ENCODE measurements at regions not wholly inside any gene's neighbourhood (a gene's known extent, or its start where the extent isn't known, plus 50 kb on each side); places are given as distances from the start of the nearest gene placed in this dataset.

DNA sequence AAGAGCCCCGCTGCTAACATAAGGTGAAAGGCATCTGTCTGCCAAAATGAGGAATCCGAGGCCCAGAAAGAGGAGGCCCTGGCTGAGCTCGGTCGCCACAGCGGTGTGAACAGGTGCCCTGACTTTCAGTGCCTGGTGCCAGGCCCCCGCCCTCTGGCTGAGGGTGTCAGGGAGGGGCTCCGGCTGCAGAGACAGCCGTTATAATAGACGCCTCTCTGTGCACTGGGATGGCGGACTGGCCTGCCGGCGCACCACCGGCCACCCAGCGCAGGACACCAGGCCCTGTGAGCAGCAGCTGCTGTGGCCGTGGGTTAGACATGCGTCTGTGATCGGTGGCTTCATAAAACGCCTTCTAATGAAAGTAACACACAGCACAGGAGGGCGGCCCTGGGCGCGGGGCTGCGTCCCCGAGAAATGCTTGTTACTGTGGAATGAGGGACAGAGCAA, 51.4 kb upstream of the ACTRT2 start:
- no peak for DNase-seq (ENCODE audit: low read depth in 2 of 2)

DNA sequence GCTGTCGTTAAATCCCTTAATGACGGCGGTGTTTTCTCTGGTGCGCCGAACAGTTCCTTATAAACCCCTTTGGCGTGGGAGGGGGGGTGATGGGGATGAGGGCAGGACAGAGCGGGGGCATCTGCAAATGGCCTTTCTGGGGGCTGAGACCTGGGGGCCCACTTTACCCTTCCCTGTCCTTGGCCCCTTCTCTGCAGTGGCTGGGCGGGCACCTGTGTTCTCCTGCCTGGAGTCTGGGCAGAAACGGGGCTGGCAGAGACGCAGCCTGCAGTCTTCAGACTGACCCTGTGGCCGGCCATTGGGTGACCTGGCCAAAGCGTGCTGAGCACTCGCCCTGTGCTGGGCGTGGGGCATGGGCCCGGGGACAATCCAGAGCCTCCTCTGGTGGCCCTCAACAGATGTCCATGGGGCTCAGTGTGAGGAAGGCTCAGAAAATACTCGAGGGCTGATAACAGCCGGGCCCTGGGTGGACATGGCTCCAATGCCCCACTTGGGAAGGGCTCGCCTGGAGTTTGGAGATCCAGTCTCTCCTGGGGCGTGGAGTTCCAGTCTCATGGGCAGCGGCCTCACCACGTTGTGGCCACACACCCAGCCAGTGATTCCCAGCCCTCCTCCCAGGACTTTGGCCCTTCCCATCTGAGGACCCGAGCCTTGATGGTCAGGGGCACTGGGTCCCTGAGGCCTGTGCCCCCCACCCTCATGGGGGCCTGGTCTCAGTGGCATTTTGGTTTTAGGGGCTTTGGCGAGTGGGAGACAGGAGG, 50.8 kb upstream of the ACTRT2 start:
- DNase-seq (ENCODE audit: low read depth in 2 of 2): no peak

DNA sequence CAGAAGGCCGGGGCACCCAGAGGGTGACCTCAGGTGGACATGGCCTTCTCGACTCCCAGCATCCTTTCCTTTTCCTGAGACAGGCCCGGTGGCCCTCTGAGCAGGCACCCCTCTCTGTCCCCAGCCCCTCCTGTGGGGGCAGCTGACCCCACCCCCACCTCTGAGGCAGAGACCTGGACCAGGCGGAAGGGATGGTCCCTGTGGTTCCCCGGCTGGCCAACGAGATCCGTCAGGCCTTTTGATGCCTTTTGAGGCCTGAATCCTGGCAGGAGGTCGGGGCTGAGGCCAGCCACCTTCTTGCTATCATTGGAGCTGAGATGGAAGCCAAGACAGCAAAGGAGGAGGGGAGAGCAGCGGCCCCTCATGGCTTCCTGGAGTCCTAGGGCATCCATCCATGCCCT, 50.2 kb upstream of the ACTRT2 start:
- no peak for DNase-seq (ENCODE audit: low read depth in 2 of 2)
